BJ (cell line): ENCODE measurements at regions not wholly inside any gene's neighbourhood (a gene's known extent, or its start where the extent isn't known, plus 50 kb on each side); places are given as distances from the start of the nearest gene placed in this dataset.

Experiments
- CTCF ChIA-PET: fragments of 350-600 bp; formaldehyde crosslinking; extraction: SDS; loops from one replicate; lab custom pipeline; 2021; ENCODE audit warnings: antibody characterized with exemption, inconsistent platforms; lab: Yijun Ruan, JAX
- POLR2A ChIA-PET: fragments of 300-600 bp; sonication (Branson Sonifier 250); formaldehyde crosslinking; extraction: SDS; loops from one replicate; lab custom pipeline; 2021; ENCODE audit warnings: antibody characterized with exemption; lab: Charles Lee
- DNase-seq: peaks from one replicate; pipeline ENCODE4 v3.0.0-alpha.2; 2011; ENCODE audit warnings: low read depth
- H3K27me3 ChIP-seq: 2 replicates; pipeline ENCODE4 v1.6.0; 2011; ENCODE audit warnings: low read length; ENCODE audit not compliant: control insufficient read depth, insufficient read depth
- H3K36me3 ChIP-seq: 2 replicates; pipeline ENCODE4 v1.5.1; 2011; ENCODE audit warnings: low read length; ENCODE audit not compliant: control insufficient read depth, insufficient read depth
- H3K4me3 ChIP-seq: 2 replicates; pipeline ENCODE4 v1.5.1; 2011; ENCODE audit warnings: low read depth, mild to moderate bottlenecking, control low read depth, low read length
- CTCF ChIP-seq: IDR thresholded peaks from 2 replicates; pipeline ENCODE4 v1.5.1; 2011; ENCODE audit warnings: low read depth, mild to moderate bottlenecking, control low read depth, inconsistent platforms, low read length, moderate library complexity; ENCODE audit not compliant: insufficient read depth

GRCh38 chr9:18043978-18044377 is 430.0 kb upstream of the ADAMTSL1 start:
- TF ChIP-seq CTCF: no peak
- ChIA-PET POLR2A (no interaction called here), CTCF (no interaction called here)
- no peak for DNase-seq
- no peak overlapping the region for H3K4me3 ChIP-seq
- no peaks in the 10 kb centered on the region for H3K36me3 ChIP-seq
- 0 out of 2 replicates have a peak, but pooled peaks cover 1% of the 10 kb centered on the region for H3K27me3 ChIP-seq

- POLR2A ChIA-PET: no interaction called here
- 0 out of 2 replicates have a peak, but pooled peaks cover 1% of the 10 kb centered on the region for H3K27me3 ChIP-seq
- no peak for TF ChIP-seq CTCF
- CTCF ChIA-PET: no interaction called here
- H3K36me3 ChIP-seq: no peaks in the 10 kb centered on the region
- no peak for DNase-seq
- no peak overlapping the region for H3K4me3 ChIP-seq
Measured at GRCh38 chr9:18045326-18045725, 428.6 kb upstream of the ADAMTSL1 start.

DNA sequence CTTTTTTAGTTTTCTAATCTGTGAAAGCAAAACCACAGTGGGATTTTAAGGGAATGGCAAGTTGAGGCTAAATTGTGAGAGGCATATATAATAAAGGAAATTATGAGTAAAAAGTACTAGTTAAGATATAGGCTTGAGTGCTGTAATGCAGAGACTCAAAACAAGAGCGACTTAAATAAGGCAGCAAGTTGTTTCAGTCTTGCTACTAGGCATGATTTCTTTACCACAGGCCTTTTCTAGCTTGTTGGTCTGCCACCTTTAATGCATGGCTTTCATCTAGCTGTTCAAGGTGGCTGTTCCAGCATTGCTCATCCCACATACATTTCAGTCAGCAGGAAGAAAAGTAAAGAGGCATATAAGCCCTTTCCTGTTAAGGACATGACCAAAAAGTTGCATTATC is 427.9 kb upstream of the ADAMTSL1 start:
- Histone ChIP-seq H3K36me3 (no peaks in the 10 kb centered on the region), H3K4me3 (no peak overlapping the region), H3K27me3 (0 out of 2 replicates have a peak, but pooled peaks cover 1% of the 10 kb centered on the region)
- ChIA-PET CTCF (no interaction called here), POLR2A (no interaction called here)
- DNase-seq: no peak
- TF ChIP-seq CTCF: no peak

- no peak for DNase-seq
- TF ChIP-seq CTCF: no peak
- CTCF ChIA-PET: interaction anchor here (0.9 kb wide), 1 partner anchor 10 kb away, joined by 3 read pairs; no protein-coding TSS in a partner anchor
Measured at GRCh38 chr9:18051638-18052037, 422.3 kb upstream of the ADAMTSL1 start.

GRCh38 chr9:18052060-18052459 is 421.9 kb upstream of the ADAMTSL1 start:
- CTCF ChIA-PET: interaction anchor here (0.9 kb wide), 1 partner anchor 10 kb away, joined by 3 read pairs; no protein-coding TSS in a partner anchor
- DNase-seq: no peak
- POLR2A ChIA-PET: no interaction called here
- no peak overlapping the region for H3K4me3 ChIP-seq
- no peaks in the 10 kb centered on the region for H3K36me3 ChIP-seq
- no peak for TF ChIP-seq CTCF
- 0 out of 2 replicates have a peak, but pooled peaks cover 1% of the 10 kb centered on the region for H3K27me3 ChIP-seq

More at GRCh38 chr9:18051638-18052037, 422.3 kb upstream of the ADAMTSL1 start:
- Histone ChIP-seq H3K27me3 (0 out of 2 replicates have a peak, but pooled peaks cover 1% of the 10 kb centered on the region), H3K36me3 (no peaks in the 10 kb centered on the region), H3K4me3 (no peak overlapping the region)
- POLR2A ChIA-PET: no interaction called here
